IPS DF 4.7 (cell line): ENCODE measurements at regions not wholly inside any gene's neighbourhood (a gene's known extent, or its start where the extent isn't known, plus 50 kb on each side); places are given as distances from the start of the nearest gene placed in this dataset.

Source experiments
- DNase-seq: peaks from one replicate; pipeline ENCODE4 v3.0.0-alpha.2; 2013; ENCODE audit warnings: low spot score; ENCODE audit errors: extremely low read depth

GRCh38 chr5:88544136-88544645 lies 275.5 kb upstream of the TMEM161B start:
- no peak for DNase-seq

GRCh38 chr5:88542786-88543185 lies 274.1 kb upstream of the TMEM161B start:
- no peak for DNase-seq

GRCh38 chr5:88540471-88541115 lies 271.9 kb upstream of the TMEM161B start:
- no peak for DNase-seq

GRCh38 chr5:88539693-88540365 lies 271.2 kb upstream of the TMEM161B start:
- DNase-seq: no peak

- DNase-seq: no peak
Observed at GRCh38 chr5:88539026-88539425, 270.4 kb upstream of the TMEM161B start.

- DNase-seq: no peak
Observed at GRCh38 chr5:88536146-88536545, 267.5 kb upstream of the TMEM161B start.

GRCh38 chr5:88524941-88525340 lies 256.3 kb upstream of the TMEM161B start:
- no peak for DNase-seq

GRCh38 chr5:88519066-88519465 lies 250.4 kb upstream of the TMEM161B start:
- no peak for DNase-seq

- DNase-seq: no peak
Observed at GRCh38 chr5:88518131-88519016, 249.7 kb upstream of the TMEM161B start.

GRCh38 chr5:88515881-88516819 lies 247.5 kb upstream of the TMEM161B start:
- DNase-seq: no peak

- DNase-seq: no peak
Observed at GRCh38 chr5:88515068-88515467, 246.4 kb upstream of the TMEM161B start.

- DNase-seq: no peak
Observed at GRCh38 chr5:88509403-88509802, 240.8 kb upstream of the TMEM161B start.

- DNase-seq: no peak
Observed at GRCh38 chr5:88507261-88507660, 238.6 kb upstream of the TMEM161B start.

GRCh38 chr5:88503406-88503805 lies 234.8 kb upstream of the TMEM161B start:
- DNase-seq: no peak

GRCh38 chr5:88503041-88503345 lies 234.3 kb upstream of the TMEM161B start:
- DNase-seq: no peak

GRCh38 chr5:88502179-88503040 lies 233.8 kb upstream of the TMEM161B start:
- no peak for DNase-seq

GRCh38 chr5:88495810-88496209 lies 227.2 kb upstream of the TMEM161B start:
- no peak for DNase-seq

- DNase-seq: no peak
Observed at GRCh38 chr5:88490874-88491273, 222.2 kb upstream of the TMEM161B start.

GRCh38 chr5:88489364-88489763 lies 220.7 kb upstream of the TMEM161B start:
- DNase-seq: no peak

- no peak for DNase-seq
Observed at GRCh38 chr5:88488561-88488960, 219.9 kb upstream of the TMEM161B start.
